ENCODE measurements at regions not wholly inside any gene's neighbourhood (a gene's known extent, or its start where the extent isn't known, plus 50 kb on each side); places are given as distances from the start of the nearest gene placed in this dataset.

DNA sequence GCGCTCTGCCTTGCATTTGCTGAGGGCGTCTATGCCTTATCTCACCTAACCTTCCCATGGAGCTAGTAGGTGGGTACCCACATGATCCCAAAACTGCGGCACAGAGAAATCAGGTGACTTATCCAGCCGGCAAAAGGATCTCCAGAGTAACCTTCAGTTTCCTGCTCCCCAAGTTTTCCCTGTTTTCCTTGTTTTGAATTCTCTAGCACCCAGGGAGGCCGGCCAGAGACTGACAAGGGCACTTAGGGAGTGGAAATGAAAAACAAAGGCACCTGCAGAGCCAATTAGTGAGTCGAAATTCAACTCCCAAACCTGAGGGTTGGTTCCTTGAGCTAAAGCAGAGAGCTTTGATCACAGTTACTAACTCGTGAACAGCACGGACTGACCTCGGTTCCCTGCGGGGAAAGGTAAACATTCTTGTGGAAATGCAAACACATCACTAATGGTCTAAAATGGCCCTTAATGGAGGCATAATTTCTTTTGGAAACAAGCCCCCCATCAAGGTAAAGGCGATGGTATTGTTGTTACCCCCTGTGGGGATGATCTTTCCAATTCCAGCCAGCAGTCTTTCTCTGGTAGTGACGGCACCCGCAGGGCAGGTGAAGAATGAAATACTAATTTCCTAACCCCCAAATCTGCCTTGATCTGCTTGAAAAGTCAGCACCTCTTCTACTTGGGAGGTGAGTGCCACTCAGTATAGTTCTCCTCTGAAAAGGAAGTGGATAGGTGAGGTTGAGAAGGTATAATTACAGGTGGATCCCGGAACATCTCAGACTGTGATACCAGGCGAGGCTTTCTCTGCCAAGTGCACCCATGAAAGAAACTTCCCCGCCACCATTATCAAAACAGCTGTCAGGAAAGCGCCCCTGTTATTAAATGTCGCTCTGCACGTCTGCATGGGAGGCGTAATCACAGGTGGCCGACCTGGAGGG lies 365.6 kb upstream of the AUTS2 start:
- H3K9me3 Mint-ChIP-seq (ENCODE audit: unreplicated experiment) = peaks cover 3% of the 10 kb centered on the region
- H3K27me3 Mint-ChIP-seq (ENCODE audit: low read depth, unreplicated experiment) = peaks cover 11% of the 10 kb centered on the region
- H3K27ac ChIP-seq (ENCODE audit: low read depth, low read length) = no peak overlapping the region
- H3K4me2 ChIP-seq (ENCODE audit: low read length) = no peak overlapping the region
- H3K9ac ChIP-seq (ENCODE audit: low read length) = no peak overlapping the region
- H3K4me1 Mint-ChIP-seq (ENCODE audit: low read depth, unreplicated experiment) = no peaks in the 10 kb centered on the region
- H3K27ac Mint-ChIP-seq (ENCODE audit: unreplicated experiment) = no peak overlapping the region
- H3K79me2 ChIP-seq (ENCODE audit: insufficient read depth, low read length) = no peaks in the 10 kb centered on the region
- no peaks in the 10 kb centered on the region for H3K9me3 ChIP-seq (ENCODE audit: insufficient read depth, low read depth, low read length)
- peaks cover 4% of the 10 kb centered on the region for H3K27me3 ChIP-seq (ENCODE audit: insufficient read depth, low read length)
- no peak for FAIRE-seq
- H3K36me3 ChIP-seq (ENCODE audit: insufficient read depth, low read length) = no peaks in the 10 kb centered on the region
- no peak overlapping the region for H3K4me3 Mint-ChIP-seq (ENCODE audit: unreplicated experiment)
- H3K4me1 ChIP-seq (ENCODE audit: insufficient read depth, low read length) = no peaks in the 10 kb centered on the region
- no peak overlapping the region for H3K4me3 ChIP-seq (ENCODE audit: insufficient read depth, low read depth, low read length)
- H4K20me1 ChIP-seq (ENCODE audit: insufficient read depth, low read length) = no peaks in the 10 kb centered on the region
- no peaks in the 10 kb centered on the region for H3K36me3 Mint-ChIP-seq (ENCODE audit: low read depth, unreplicated experiment)
- no peak for DNase-seq (ENCODE audit: low read depth)
- H2AFZ ChIP-seq (ENCODE audit: low read depth, low read length) = no peak overlapping the region
- TF ChIP-seq CTCF (IDR thresholded peaks at IDR 0.05; ENCODE audit: insufficient read depth, low read depth, low read length) (no peak), EZH2 (IDR thresholded peaks at IDR 0.05; ENCODE audit: insufficient read depth, low read length) (no peak)

DNA sequence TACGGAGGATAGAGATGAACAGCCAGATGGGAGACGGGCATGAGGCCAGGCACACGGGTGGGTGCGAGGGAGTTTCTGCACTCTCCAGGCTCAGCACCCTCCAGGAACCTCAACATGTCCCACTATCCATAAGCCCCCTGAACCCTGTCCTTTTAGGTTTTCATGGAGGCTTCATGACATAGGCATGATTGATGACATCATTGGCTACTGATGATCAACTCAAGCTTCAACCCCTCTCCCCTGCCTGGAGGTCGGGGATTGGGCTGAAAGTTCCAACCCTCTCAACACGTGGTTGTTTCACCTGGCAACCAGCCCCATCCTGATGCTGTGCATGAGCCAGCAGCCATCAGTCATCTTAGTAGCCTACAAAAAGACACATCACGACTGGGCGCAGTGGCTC lies 360.7 kb upstream of the AUTS2 start:
- Histone ChIP-seq H4K20me1 (ENCODE audit: insufficient read depth, low read length) (no peaks in the 10 kb centered on the region), H3K36me3 (ENCODE audit: insufficient read depth, low read length) (no peaks in the 10 kb centered on the region), H2AFZ (ENCODE audit: low read depth, low read length) (no peak overlapping the region), H3K27ac (ENCODE audit: low read depth, low read length) (no peak overlapping the region), H3K4me3 (ENCODE audit: insufficient read depth, low read depth, low read length) (no peak overlapping the region), H3K9ac (ENCODE audit: low read length) (no peak overlapping the region), H3K4me2 (ENCODE audit: low read length) (no peak overlapping the region), H3K9me3 (ENCODE audit: insufficient read depth, low read depth, low read length) (no peaks in the 10 kb centered on the region), H3K27me3 (ENCODE audit: insufficient read depth, low read length) (peaks cover 4% of the 10 kb centered on the region), H3K79me2 (ENCODE audit: insufficient read depth, low read length) (no peaks in the 10 kb centered on the region), H3K4me1 (ENCODE audit: insufficient read depth, low read length) (no peaks in the 10 kb centered on the region)
- H3K4me3 Mint-ChIP-seq (ENCODE audit: unreplicated experiment) = no peak overlapping the region
- no peaks in the 10 kb centered on the region for H3K4me1 Mint-ChIP-seq (ENCODE audit: low read depth, unreplicated experiment)
- H3K27me3 Mint-ChIP-seq (ENCODE audit: low read depth, unreplicated experiment) = peaks cover 10% of the 10 kb centered on the region
- H3K36me3 Mint-ChIP-seq (ENCODE audit: low read depth, unreplicated experiment) = peaks cover 2% of the 10 kb centered on the region
- H3K27ac Mint-ChIP-seq (ENCODE audit: unreplicated experiment) = no peak overlapping the region
- DNase-seq (ENCODE audit: low read depth) (no peak), FAIRE-seq (no peak)
- H3K9me3 Mint-ChIP-seq (ENCODE audit: unreplicated experiment) = peaks cover 12% of the 10 kb centered on the region
- TF ChIP-seq CTCF (IDR thresholded peaks at IDR 0.05; ENCODE audit: insufficient read depth, low read depth, low read length) (no peak), EZH2 (IDR thresholded peaks at IDR 0.05; ENCODE audit: insufficient read depth, low read length) (no peak)

GRCh38 chr7:69243016-69243415 lies 355.3 kb upstream of the AUTS2 start:
- Histone ChIP-seq H2AFZ (ENCODE audit: low read depth, low read length) (no peak overlapping the region), H3K4me1 (ENCODE audit: insufficient read depth, low read length) (peaks cover 8% of the 10 kb centered on the region), H3K4me3 (ENCODE audit: insufficient read depth, low read depth, low read length) (no peak overlapping the region), H3K79me2 (ENCODE audit: insufficient read depth, low read length) (no peaks in the 10 kb centered on the region), H3K4me2 (ENCODE audit: low read length) (no peak overlapping the region), H3K27ac (ENCODE audit: low read depth, low read length) (no peak overlapping the region), H3K9me3 (ENCODE audit: insufficient read depth, low read depth, low read length) (no peaks in the 10 kb centered on the region), H4K20me1 (ENCODE audit: insufficient read depth, low read length) (no peaks in the 10 kb centered on the region), H3K27me3 (ENCODE audit: insufficient read depth, low read length) (no peaks in the 10 kb centered on the region), H3K9ac (ENCODE audit: low read length) (no peak overlapping the region), H3K36me3 (ENCODE audit: insufficient read depth, low read length) (no peaks in the 10 kb centered on the region)
- FAIRE-seq (no peak), DNase-seq (ENCODE audit: low read depth) (no peak)
- Mint-ChIP-seq H3K4me3 (ENCODE audit: unreplicated experiment) (no peak overlapping the region), H3K27ac (ENCODE audit: unreplicated experiment) (no peak overlapping the region), H3K4me1 (ENCODE audit: low read depth, unreplicated experiment) (no peaks in the 10 kb centered on the region), H3K36me3 (ENCODE audit: low read depth, unreplicated experiment) (peaks cover 2% of the 10 kb centered on the region), H3K27me3 (ENCODE audit: low read depth, unreplicated experiment) (no peaks in the 10 kb centered on the region), H3K9me3 (ENCODE audit: unreplicated experiment) (peaks cover 14% of the 10 kb centered on the region)
- TF ChIP-seq CTCF (IDR thresholded peaks at IDR 0.05; ENCODE audit: insufficient read depth, low read depth, low read length) (no peak), EZH2 (IDR thresholded peaks at IDR 0.05; ENCODE audit: insufficient read depth, low read length) (no peak)

Measured in astrocyte (in vitro differentiated cells and primary cell).